H9 (cell line): ENCODE measurements at regions not wholly inside any gene's neighbourhood (a gene's known extent, or its start where the extent isn't known, plus 50 kb on each side); places are given as distances from the start of the nearest gene placed in this dataset.

Experiments used
- DNase-seq: peaks from one replicate; pipeline ENCODE4 v3.0.0-alpha.2; 2017
- H2AFZ ChIP-seq: one replicate; pipeline ENCODE4 v1.6.1; 2013; ENCODE audit warnings: mild to moderate bottlenecking, low read length, control low read depth, moderate library complexity
- H2AK5ac ChIP-seq: 2 replicates; pipeline ENCODE4 v1.6.1; 2013; ENCODE audit warnings: low read length, control low read depth, mixed read lengths; ENCODE audit not compliant: insufficient read length
- H2BK120ac ChIP-seq: one replicate; pipeline ENCODE4 v1.6.1; 2013; ENCODE audit warnings: low read depth, mild to moderate bottlenecking, low read length, control low read depth, inconsistent platforms; ENCODE audit not compliant: poor library complexity, severe bottlenecking
- H2BK12ac ChIP-seq: 2 replicates; pipeline ENCODE4 v1.6.1; 2013; ENCODE audit warnings: low read length, control low read depth, mixed read lengths, low read depth; ENCODE audit not compliant: insufficient read length
- H2BK15ac ChIP-seq: 2 replicates; pipeline ENCODE4 v1.6.1; 2013; ENCODE audit warnings: low read depth, low read length, control low read depth
- H2BK20ac ChIP-seq: one replicate; pipeline ENCODE4 v1.6.1; 2013; ENCODE audit warnings: low read depth, mild to moderate bottlenecking, low read length, control low read depth, inconsistent platforms; ENCODE audit not compliant: poor library complexity, severe bottlenecking
- H2BK5ac ChIP-seq: 2 replicates; pipeline ENCODE4 v1.6.1; 2013; ENCODE audit warnings: low read length, control low read depth, mixed read lengths; ENCODE audit not compliant: insufficient read length
- H3K14ac ChIP-seq: 2 replicates; pipeline ENCODE4 v1.6.1; 2013; ENCODE audit warnings: low read length, control low read depth; ENCODE audit not compliant: insufficient read depth
- H3K18ac ChIP-seq: 2 replicates; pipeline ENCODE4 v1.6.1; 2013; ENCODE audit warnings: low read depth, mild to moderate bottlenecking, mixed read lengths, low read length, control low read depth; ENCODE audit not compliant: insufficient read length
- H3K23ac ChIP-seq: 2 replicates; pipeline ENCODE4 v1.6.1; 2013; ENCODE audit warnings: low read length, control low read depth, mixed read lengths, low read depth; ENCODE audit not compliant: insufficient read length
- H3K23me2 ChIP-seq: 2 replicates; pipeline ENCODE4 v1.6.1; 2013; ENCODE audit warnings: low read depth, mild to moderate bottlenecking, mixed read lengths, low read length, control low read depth; ENCODE audit not compliant: insufficient read length, poor library complexity, severe bottlenecking
- H3K27ac ChIP-seq: 2 replicates; pipeline ENCODE4 v1.5.1; 2013; ENCODE audit warnings: low read length, control low read depth, mixed read lengths, low read depth; ENCODE audit not compliant: insufficient read length
- H3K27me3 ChIP-seq: 2 replicates; pipeline ENCODE4 v1.6.1; 2013; ENCODE audit warnings: low read length, control low read depth, inconsistent platforms; ENCODE audit not compliant: insufficient read depth
- H3K4ac ChIP-seq: 2 replicates; pipeline ENCODE4 v1.6.1; 2013; ENCODE audit warnings: low read depth, mild to moderate bottlenecking, control low read depth, inconsistent platforms, low read length, moderate library complexity
- H3K4me1 ChIP-seq: 2 replicates; pipeline ENCODE4 v1.6.1; 2013; ENCODE audit warnings: low read length, control low read depth, inconsistent platforms; ENCODE audit not compliant: insufficient read depth
- H3K4me2 ChIP-seq: 2 replicates; pipeline ENCODE4 v1.6.1; 2013; ENCODE audit warnings: low read length, control low read depth, mixed read lengths; ENCODE audit not compliant: insufficient read length, insufficient read depth
- H3K56ac ChIP-seq: 2 replicates; pipeline ENCODE4 v1.6.1; 2013; ENCODE audit warnings: low read depth, mild to moderate bottlenecking, mixed read lengths, low read length, control low read depth; ENCODE audit not compliant: insufficient read length
- H3K79me1 ChIP-seq: 2 replicates; pipeline ENCODE4 v1.6.1; 2013; ENCODE audit warnings: low read depth, mild to moderate bottlenecking, moderate library complexity, low read length, control low read depth, inconsistent platforms; ENCODE audit not compliant: insufficient read depth, poor library complexity, severe bottlenecking
- H3K79me2 ChIP-seq: 2 replicates; pipeline ENCODE4 v1.6.1; 2013; ENCODE audit warnings: low read length, control low read depth, inconsistent platforms; ENCODE audit not compliant: insufficient read depth
- H3K9ac ChIP-seq: 2 replicates; pipeline ENCODE4 v1.6.1; 2013; ENCODE audit warnings: low read length, control low read depth, mixed read lengths; ENCODE audit not compliant: insufficient read length; ENCODE audit errors: extremely low read depth
- H3K9me3 ChIP-seq: one replicate; pipeline ENCODE4 v1.6.1; 2013; ENCODE audit warnings: low read depth, low read length, inconsistent platforms; ENCODE audit not compliant: control insufficient read depth
- H3T11ph ChIP-seq: one replicate; pipeline ENCODE4 v1.6.1; 2013; ENCODE audit warnings: mild to moderate bottlenecking, low read length, control low read depth, inconsistent platforms
- H4K20me1 ChIP-seq: one replicate; pipeline ENCODE4 v1.6.1; 2013; ENCODE audit not compliant: control insufficient read depth, insufficient read length, insufficient read depth
- H4K5ac ChIP-seq: 2 replicates; pipeline ENCODE4 v1.6.1; 2013; ENCODE audit warnings: low read depth, mild to moderate bottlenecking, mixed read lengths, low read length, control low read depth; ENCODE audit not compliant: insufficient read length
- H4K8ac ChIP-seq: replicated peaks from 2 replicates; pipeline ENCODE4 v1.6.1; 2013; ENCODE audit warnings: low read length, control low read depth, mixed read lengths, low read depth; ENCODE audit not compliant: insufficient read length
- H4K91ac ChIP-seq: 2 replicates; pipeline ENCODE4 v1.6.1; 2013; ENCODE audit warnings: low read depth, mild to moderate bottlenecking, moderate library complexity, mixed read lengths, low read length, control low read depth; ENCODE audit not compliant: insufficient read length
- H3K27ac Mint-ChIP-seq, 3 experiments: 2 replicates in 2 of 3; 3 replicates in 1 of 3; pipeline ENCODE4 v1.8.0; 2020 to 2021; ENCODE audit warnings: mixed read lengths in 3 of 3, mild to moderate bottlenecking in 1 of 3, moderate library complexity in 1 of 3
- H3K27me3 Mint-ChIP-seq: 2 replicates; pipeline ENCODE4 v1.8.0; 2021; ENCODE audit warnings: low read depth, mild to moderate bottlenecking, moderate library complexity, mixed read lengths
- H3K36me3 Mint-ChIP-seq, 3 experiments: 2 replicates in 2 of 3; 3 replicates in 1 of 3; pipeline ENCODE4 v1.8.0; 2020 to 2021; ENCODE audit warnings: low read depth in 3 of 3, mixed read lengths in 3 of 3; ENCODE audit not compliant: insufficient read depth in 1 of 3
- H3K4me1 Mint-ChIP-seq, 2 experiments: 2 replicates each; pipeline ENCODE4 v1.8.0; 2020; ENCODE audit warnings: mixed read lengths in 2 of 2
- H3K4me3 Mint-ChIP-seq, 2 experiments: 2 replicates in 1 of 2; 3 replicates in 1 of 2; pipeline ENCODE4 v1.8.0; 2020 to 2021; ENCODE audit warnings: mild to moderate bottlenecking in 2 of 2, mixed read lengths in 2 of 2, moderate library complexity in 1 of 2
- H3K9me3 Mint-ChIP-seq, 2 experiments: 2 replicates in 1 of 2; 3 replicates in 1 of 2; pipeline ENCODE4 v1.8.0; 2020; ENCODE audit warnings: mild to moderate bottlenecking in 2 of 2, mixed read lengths in 2 of 2, moderate library complexity in 1 of 2
- TF ChIP-seq, protein P1 (sequence below): fragments of 200-600 bp; sonication (generic); conservative IDR thresholded peaks from 3 replicates; pipeline ENCODE4 v1.8.0; 2021; ENCODE audit warnings: antibody characterized with exemption, mild to moderate bottlenecking

- no peak overlapping the region for H3K4ac ChIP-seq
- H4K20me1 ChIP-seq: no peaks in the 10 kb centered on the region
- no peak overlapping the region for H4K5ac ChIP-seq
- Mint-ChIP-seq H3K36me3 (peaks cover 12 to 26% (median 15%) of the 10 kb centered on the region in 3 experiments), H3K4me3 (no peak overlapping the region), H3K27me3 (no peaks in the 10 kb centered on the region), H3K4me1 (peaks cover 10% of the 10 kb centered on the region in 2 experiments), H3K27ac (no peak overlapping the region), H3K9me3 (peaks cover 15 to 20% of the 10 kb centered on the region in 2 experiments)
- H3K9me3 ChIP-seq: no peaks in the 10 kb centered on the region
- H2BK20ac ChIP-seq: no peak overlapping the region
- H2BK15ac ChIP-seq: no peak overlapping the region
- H3K4me1 ChIP-seq: no peaks in the 10 kb centered on the region; the same call in 1 of the 2 replicates
- H3K27ac ChIP-seq: no peak overlapping the region
- no peak overlapping the region for H3K9ac ChIP-seq
- no peaks in the 10 kb centered on the region for H3K79me1 ChIP-seq
- H2BK5ac ChIP-seq: no peak overlapping the region
- no peak overlapping the region for H2AFZ ChIP-seq
- no peak overlapping the region for H3K56ac ChIP-seq
- DNase-seq: no peak
- H2BK12ac ChIP-seq: no peak overlapping the region
- H4K91ac ChIP-seq: no peak overlapping the region
- H3K14ac ChIP-seq: no peak overlapping the region
- no peak overlapping the region for H4K8ac ChIP-seq
- H3K4me2 ChIP-seq: no peak overlapping the region
- no peaks in the 10 kb centered on the region for H3K79me2 ChIP-seq
- no peak overlapping the region for H3T11ph ChIP-seq
- H3K27me3 ChIP-seq: no peaks in the 10 kb centered on the region
- no peak overlapping the region for H2BK120ac ChIP-seq
- TF ChIP-seq, protein P1, sequence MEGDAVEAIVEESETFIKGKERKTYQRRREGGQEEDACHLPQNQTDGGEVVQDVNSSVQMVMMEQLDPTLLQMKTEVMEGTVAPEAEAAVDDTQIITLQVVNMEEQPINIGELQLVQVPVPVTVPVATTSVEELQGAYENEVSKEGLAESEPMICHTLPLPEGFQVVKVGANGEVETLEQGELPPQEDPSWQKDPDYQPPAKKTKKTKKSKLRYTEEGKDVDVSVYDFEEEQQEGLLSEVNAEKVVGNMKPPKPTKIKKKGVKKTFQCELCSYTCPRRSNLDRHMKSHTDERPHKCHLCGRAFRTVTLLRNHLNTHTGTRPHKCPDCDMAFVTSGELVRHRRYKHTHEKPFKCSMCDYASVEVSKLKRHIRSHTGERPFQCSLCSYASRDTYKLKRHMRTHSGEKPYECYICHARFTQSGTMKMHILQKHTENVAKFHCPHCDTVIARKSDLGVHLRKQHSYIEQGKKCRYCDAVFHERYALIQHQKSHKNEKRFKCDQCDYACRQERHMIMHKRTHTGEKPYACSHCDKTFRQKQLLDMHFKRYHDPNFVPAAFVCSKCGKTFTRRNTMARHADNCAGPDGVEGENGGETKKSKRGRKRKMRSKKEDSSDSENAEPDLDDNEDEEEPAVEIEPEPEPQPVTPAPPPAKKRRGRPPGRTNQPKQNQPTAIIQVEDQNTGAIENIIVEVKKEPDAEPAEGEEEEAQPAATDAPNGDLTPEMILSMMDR: no peak
- H3K18ac ChIP-seq: no peak overlapping the region
- no peaks in the 10 kb centered on the region for H3K23me2 ChIP-seq
- no peak overlapping the region for H3K23ac ChIP-seq
- H2AK5ac ChIP-seq: no peak overlapping the region
These were observed 122.1 kb upstream of the GNPDA2 start for GRCh38 chr4:44848466-44848865.
